ENCODE measurements at regions not wholly inside any gene's neighbourhood (a gene's known extent, or its start where the extent isn't known, plus 50 kb on each side); places are given as distances from the start of the nearest gene placed in this dataset.

- H3K9me3 ChIP-seq (ENCODE audit: control insufficient read depth, insufficient read depth, low read length), result no peaks in the 10 kb centered on the region
- H3K36me3 ChIP-seq (ENCODE audit: insufficient read depth, low read length), result no peaks in the 10 kb centered on the region
- no peak overlapping the region for H3K9ac ChIP-seq (ENCODE audit: low read depth, low read length)
- no peaks in the 10 kb centered on the region for H3K4me1 ChIP-seq (ENCODE audit: insufficient read depth, low read length)
These were observed 1526.9 kb downstream of the EFNB2 start for GRCh38 chr13:105008604-105009003.

- no peaks in the 10 kb centered on the region for H3K4me1 ChIP-seq (ENCODE audit: insufficient read depth, low read length)
- no peaks in the 10 kb centered on the region for H3K9me3 ChIP-seq (ENCODE audit: control insufficient read depth, insufficient read depth, low read length)
- no peaks in the 10 kb centered on the region for H3K36me3 ChIP-seq (ENCODE audit: insufficient read depth, low read length)
- H3K9ac ChIP-seq (ENCODE audit: low read depth, low read length), result no peak overlapping the region
These were observed 1528.2 kb downstream of the EFNB2 start for GRCh38 chr13:105007166-105007808.

- Histone ChIP-seq H3K4me1 (ENCODE audit: insufficient read depth, low read length) (no peaks in the 10 kb centered on the region), H3K9ac (ENCODE audit: low read depth, low read length) (no peak overlapping the region), H3K36me3 (ENCODE audit: insufficient read depth, low read length) (no peaks in the 10 kb centered on the region), H3K9me3 (ENCODE audit: control insufficient read depth, insufficient read depth, low read length) (no peaks in the 10 kb centered on the region)
These were observed 1539.4 kb downstream of the EFNB2 start for GRCh38 chr13:104996022-104996421.

- Histone ChIP-seq H3K9ac (ENCODE audit: low read depth, low read length) (no peak overlapping the region), H3K9me3 (ENCODE audit: control insufficient read depth, insufficient read depth, low read length) (no peaks in the 10 kb centered on the region), H3K36me3 (ENCODE audit: insufficient read depth, low read length) (no peaks in the 10 kb centered on the region), H3K4me1 (ENCODE audit: insufficient read depth, low read length) (no peaks in the 10 kb centered on the region)
These were observed 1541.8 kb downstream of the EFNB2 start for GRCh38 chr13:104993708-104994107.

GRCh38 chr13:104987621-104988020, 1547.8 kb downstream of the EFNB2 start:
- H3K36me3 ChIP-seq (ENCODE audit: insufficient read depth, low read length), result no peaks in the 10 kb centered on the region
- no peak overlapping the region for H3K9ac ChIP-seq (ENCODE audit: low read depth, low read length)
- no peaks in the 10 kb centered on the region for H3K9me3 ChIP-seq (ENCODE audit: control insufficient read depth, insufficient read depth, low read length)
- no peaks in the 10 kb centered on the region for H3K4me1 ChIP-seq (ENCODE audit: insufficient read depth, low read length)

GRCh38 chr13:104984296-104984818, 1551.1 kb downstream of the EFNB2 start:
- Histone ChIP-seq H3K9me3 (ENCODE audit: control insufficient read depth, insufficient read depth, low read length) (no peaks in the 10 kb centered on the region), H3K36me3 (ENCODE audit: insufficient read depth, low read length) (no peaks in the 10 kb centered on the region), H3K4me1 (ENCODE audit: insufficient read depth, low read length) (no peaks in the 10 kb centered on the region), H3K9ac (ENCODE audit: low read depth, low read length) (no peak overlapping the region)

GRCh38 chr13:104983601-104984000, 1551.9 kb downstream of the EFNB2 start:
- Histone ChIP-seq H3K9ac (ENCODE audit: low read depth, low read length) (no peak overlapping the region), H3K36me3 (ENCODE audit: insufficient read depth, low read length) (no peaks in the 10 kb centered on the region), H3K4me1 (ENCODE audit: insufficient read depth, low read length) (no peaks in the 10 kb centered on the region), H3K9me3 (ENCODE audit: control insufficient read depth, insufficient read depth, low read length) (no peaks in the 10 kb centered on the region)

- H3K4me1 ChIP-seq (ENCODE audit: insufficient read depth, low read length), result no peaks in the 10 kb centered on the region
- no peaks in the 10 kb centered on the region for H3K36me3 ChIP-seq (ENCODE audit: insufficient read depth, low read length)
- H3K9ac ChIP-seq (ENCODE audit: low read depth, low read length), result no peak overlapping the region
- no peaks in the 10 kb centered on the region for H3K9me3 ChIP-seq (ENCODE audit: control insufficient read depth, insufficient read depth, low read length)
These were observed 1554.9 kb downstream of the EFNB2 start for GRCh38 chr13:104980586-104980985.

GRCh38 chr13:104979281-104980030, 1556.0 kb downstream of the EFNB2 start:
- Histone ChIP-seq H3K36me3 (ENCODE audit: insufficient read depth, low read length) (no peaks in the 10 kb centered on the region), H3K4me1 (ENCODE audit: insufficient read depth, low read length) (no peaks in the 10 kb centered on the region), H3K9me3 (ENCODE audit: control insufficient read depth, insufficient read depth, low read length) (no peaks in the 10 kb centered on the region), H3K9ac (ENCODE audit: low read depth, low read length) (no peak overlapping the region)

- H3K4me1 ChIP-seq (ENCODE audit: insufficient read depth, low read length), result no peaks in the 10 kb centered on the region
- no peaks in the 10 kb centered on the region for H3K9me3 ChIP-seq (ENCODE audit: control insufficient read depth, insufficient read depth, low read length)
- H3K36me3 ChIP-seq (ENCODE audit: insufficient read depth, low read length), result no peaks in the 10 kb centered on the region
- H3K9ac ChIP-seq (ENCODE audit: low read depth, low read length), result no peak overlapping the region
These were observed 1558.5 kb downstream of the EFNB2 start for GRCh38 chr13:104976986-104977385.

GRCh38 chr13:104975272-104975671, 1560.2 kb downstream of the EFNB2 start:
- H3K9me3 ChIP-seq (ENCODE audit: control insufficient read depth, insufficient read depth, low read length), result no peaks in the 10 kb centered on the region

GRCh38 chr13:104968876-104969275, 1566.6 kb downstream of the EFNB2 start:
- Histone ChIP-seq H3K9ac (ENCODE audit: low read depth, low read length) (no peak overlapping the region), H3K4me1 (ENCODE audit: insufficient read depth, low read length) (no peaks in the 10 kb centered on the region), H3K9me3 (ENCODE audit: control insufficient read depth, insufficient read depth, low read length) (no peaks in the 10 kb centered on the region), H3K36me3 (ENCODE audit: insufficient read depth, low read length) (no peaks in the 10 kb centered on the region)

More at GRCh38 chr13:104975272-104975671, 1560.2 kb downstream of the EFNB2 start:
- Histone ChIP-seq H3K4me1 (ENCODE audit: insufficient read depth, low read length) (no peaks in the 10 kb centered on the region), H3K36me3 (ENCODE audit: insufficient read depth, low read length) (no peaks in the 10 kb centered on the region), H3K9ac (ENCODE audit: low read depth, low read length) (no peak overlapping the region)

GRCh38 chr13:104967836-104968630, 1567.4 kb downstream of the EFNB2 start:
- Histone ChIP-seq H3K36me3 (ENCODE audit: insufficient read depth, low read length) (no peaks in the 10 kb centered on the region), H3K9ac (ENCODE audit: low read depth, low read length) (no peak overlapping the region), H3K9me3 (ENCODE audit: control insufficient read depth, insufficient read depth, low read length) (no peaks in the 10 kb centered on the region), H3K4me1 (ENCODE audit: insufficient read depth, low read length) (no peaks in the 10 kb centered on the region)

- Histone ChIP-seq H3K36me3 (ENCODE audit: insufficient read depth, low read length) (no peaks in the 10 kb centered on the region), H3K9me3 (ENCODE audit: control insufficient read depth, insufficient read depth, low read length) (no peaks in the 10 kb centered on the region), H3K9ac (ENCODE audit: low read depth, low read length) (no peak overlapping the region), H3K4me1 (ENCODE audit: insufficient read depth, low read length) (no peaks in the 10 kb centered on the region)
These were observed 1568.1 kb downstream of the EFNB2 start for GRCh38 chr13:104967376-104967775.
